ENCODE measurements at regions not wholly inside any gene's neighbourhood (a gene's known extent, or its start where the extent isn't known, plus 50 kb on each side); places are given as distances from the start of the nearest gene placed in this dataset.

DNA sequence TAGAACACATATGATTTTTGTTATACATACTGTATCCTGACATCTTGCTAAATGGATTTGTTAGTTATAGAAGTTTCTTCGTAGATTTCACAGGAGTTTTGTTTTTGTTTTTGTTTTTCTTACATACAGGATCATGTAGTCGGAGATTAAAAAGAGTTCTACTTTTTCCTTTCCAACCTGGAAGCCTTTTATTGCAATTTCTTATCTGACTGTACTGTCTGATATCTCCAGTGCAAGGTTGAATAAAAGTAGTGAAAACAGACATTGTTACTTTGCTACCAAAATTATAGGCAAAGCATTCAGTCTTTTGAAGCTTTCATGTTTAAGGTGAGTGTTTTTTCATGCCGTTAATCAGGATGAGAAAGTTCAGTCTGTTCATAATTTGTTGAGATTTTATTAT, 117.4 kb upstream of the PRSS3 start:
- TF ChIP-seq POLR2AphosphoS5 (IDR thresholded peaks at IDR 0.05; ENCODE audit: borderline replicate concordance, low read depth, low read length) (no peak), EZH2 (IDR thresholded peaks at IDR 0.05) (no peak), FOXP2 (optimal IDR thresholded peaks at IDR 0.05; ENCODE audit: control extremely low read depth, extremely low read length, insufficient read depth) (no peak)

Measured in SK-N-MC (cell line).